ENCODE measurements at regions not wholly inside any gene's neighbourhood (a gene's known extent, or its start where the extent isn't known, plus 50 kb on each side); places are given as distances from the start of the nearest gene placed in this dataset.

GRCh38 chr10:57300718-57301117 lies 939.7 kb upstream of the ZWINT start:
- DNase-seq = no peak

- no peak for DNase-seq
Measured at GRCh38 chr10:57294698-57295097, 933.6 kb upstream of the ZWINT start.

- DNase-seq = no peak
Measured at GRCh38 chr10:57288754-57289153, 927.7 kb upstream of the ZWINT start.

GRCh38 chr10:57262892-57263291 lies 901.8 kb upstream of the ZWINT start:
- DNase-seq = no peak

GRCh38 chr10:57260175-57260574 lies 899.1 kb upstream of the ZWINT start:
- no peak for DNase-seq

GRCh38 chr10:57249615-57250281 lies 888.7 kb upstream of the ZWINT start:
- no peak for DNase-seq

GRCh38 chr10:57247271-57247670 lies 886.2 kb upstream of the ZWINT start:
- DNase-seq = no peak

- DNase-seq = no peak
Measured at GRCh38 chr10:57225920-57226319, 864.9 kb upstream of the ZWINT start.

- DNase-seq = no peak
Measured at GRCh38 chr10:57224811-57225210, 863.8 kb upstream of the ZWINT start.

- DNase-seq = no peak
Measured at GRCh38 chr10:57222603-57223002, 861.5 kb upstream of the ZWINT start.

- no peak for DNase-seq
Measured at GRCh38 chr10:57222129-57222528, 861.1 kb upstream of the ZWINT start.

- no peak for DNase-seq
Measured at GRCh38 chr10:57221674-57222073, 860.6 kb upstream of the ZWINT start.

GRCh38 chr10:57218382-57218781 lies 857.3 kb upstream of the ZWINT start:
- DNase-seq = no peak

- no peak for DNase-seq
Measured at GRCh38 chr10:57202356-57202755, 841.3 kb upstream of the ZWINT start.

GRCh38 chr10:57188846-57189245 lies 827.8 kb upstream of the ZWINT start:
- no peak for DNase-seq

GRCh38 chr10:57186201-57186600 lies 825.1 kb upstream of the ZWINT start:
- no peak for DNase-seq

- DNase-seq = no peak
Measured at GRCh38 chr10:57169597-57169996, 808.5 kb upstream of the ZWINT start.

GRCh38 chr10:57168611-57169240 lies 807.7 kb upstream of the ZWINT start:
- DNase-seq = no peak

- DNase-seq = no peak
Measured at GRCh38 chr10:57165671-57166070, 804.6 kb upstream of the ZWINT start.

GRCh38 chr10:57162231-57162630 lies 801.2 kb upstream of the ZWINT start:
- DNase-seq = no peak

GRCh38 chr10:57161157-57161556 lies 800.1 kb upstream of the ZWINT start:
- no peak for DNase-seq

- DNase-seq = no peak
Measured at GRCh38 chr10:57145548-57145947, 784.5 kb upstream of the ZWINT start.

GRCh38 chr10:57142925-57143576 lies 782.0 kb upstream of the ZWINT start:
- no peak for DNase-seq

GRCh38 chr10:57141708-57142107 lies 780.6 kb upstream of the ZWINT start:
- DNase-seq = no peak
